Activated CD8-positive, alpha-beta T cell treated with anti-CD3 and anti-CD28 coated beads for 36 hours (primary cell): ENCODE measurements at regions not wholly inside any gene's neighbourhood (a gene's known extent, or its start where the extent isn't known, plus 50 kb on each side); places are given as distances from the start of the nearest gene placed in this dataset.

ENCODE experiments used
- ATAC-seq: fragments of 200-7000 bp; cut with Tn5 transposase; one replicate; pipeline ENCODE4 v1.10.0; 2021; ENCODE audit warnings: mild to moderate bottlenecking, moderate library complexity
- CTCF ChIA-PET: fragments of 350-600 bp; sonication (Branson Sonifier 250); formaldehyde crosslinking; loops from one replicate; lab custom pipeline; 2021; ENCODE audit warnings: antibody characterized with exemption; lab: Charles Lee
- POLR2A ChIA-PET: fragments of 350-600 bp; sonication (Branson Sonifier 250); formaldehyde crosslinking; loops from one replicate; lab custom pipeline; 2021; ENCODE audit warnings: antibody characterized with exemption; lab: Charles Lee
- DNase-seq: peaks from one replicate; pipeline ENCODE4 v3.0.0-alpha.2; 2020
- H3K27ac Mint-ChIP-seq: one replicate; pipeline ENCODE4 v1.8.0; 2021; ENCODE audit warnings: mild to moderate bottlenecking, mixed read lengths
- H3K27me3 Mint-ChIP-seq: one replicate; pipeline ENCODE4 v1.8.0; 2021; ENCODE audit warnings: mixed read lengths
- H3K36me3 Mint-ChIP-seq: one replicate; pipeline ENCODE4 v1.8.0; 2021; ENCODE audit warnings: low read depth, mixed read lengths
- H3K4me1 Mint-ChIP-seq: one replicate; pipeline ENCODE4 v1.8.0; 2021; ENCODE audit warnings: low read depth, mixed read lengths
- H3K4me3 Mint-ChIP-seq: one replicate; pipeline ENCODE4 v1.8.0; 2021; ENCODE audit warnings: mild to moderate bottlenecking, moderate library complexity, mixed read lengths
- H3K9me3 Mint-ChIP-seq: one replicate; pipeline ENCODE4 v1.8.0; 2021; ENCODE audit warnings: mixed read lengths
- intact Hi-C: fragments of 100-400 bp; cut with micrococcal nuclease; formaldehyde crosslinking; loops from one replicate; pipeline ENCODE4 v1.10.0; 2022
- TF ChIP-seq, protein P1 (sequence below): fragments of 200-600 bp; IDR thresholded peaks from one replicate; pipeline ENCODE4 v1.8.0; 2022; ENCODE audit warnings: antibody characterized with exemption, mild to moderate bottlenecking

GRCh38 chr21:27219068-27219467 is 252.2 kb upstream of the ADAMTS5 start:
- ATAC-seq (no peak), DNase-seq (no peak)
- Mint-ChIP-seq H3K27me3 (no peaks in the 10 kb centered on the region), H3K27ac (no peak overlapping the region), H3K4me1 (no peaks in the 10 kb centered on the region), H3K9me3 (peaks cover 4% of the 10 kb centered on the region), H3K36me3 (no peaks in the 10 kb centered on the region), H3K4me3 (no peak overlapping the region)
- TF ChIP-seq, protein P1, sequence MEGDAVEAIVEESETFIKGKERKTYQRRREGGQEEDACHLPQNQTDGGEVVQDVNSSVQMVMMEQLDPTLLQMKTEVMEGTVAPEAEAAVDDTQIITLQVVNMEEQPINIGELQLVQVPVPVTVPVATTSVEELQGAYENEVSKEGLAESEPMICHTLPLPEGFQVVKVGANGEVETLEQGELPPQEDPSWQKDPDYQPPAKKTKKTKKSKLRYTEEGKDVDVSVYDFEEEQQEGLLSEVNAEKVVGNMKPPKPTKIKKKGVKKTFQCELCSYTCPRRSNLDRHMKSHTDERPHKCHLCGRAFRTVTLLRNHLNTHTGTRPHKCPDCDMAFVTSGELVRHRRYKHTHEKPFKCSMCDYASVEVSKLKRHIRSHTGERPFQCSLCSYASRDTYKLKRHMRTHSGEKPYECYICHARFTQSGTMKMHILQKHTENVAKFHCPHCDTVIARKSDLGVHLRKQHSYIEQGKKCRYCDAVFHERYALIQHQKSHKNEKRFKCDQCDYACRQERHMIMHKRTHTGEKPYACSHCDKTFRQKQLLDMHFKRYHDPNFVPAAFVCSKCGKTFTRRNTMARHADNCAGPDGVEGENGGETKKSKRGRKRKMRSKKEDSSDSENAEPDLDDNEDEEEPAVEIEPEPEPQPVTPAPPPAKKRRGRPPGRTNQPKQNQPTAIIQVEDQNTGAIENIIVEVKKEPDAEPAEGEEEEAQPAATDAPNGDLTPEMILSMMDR = no peak
- ChIA-PET CTCF (no interaction called here), POLR2A (no interaction called here)
- intact Hi-C loops = no loop called here

GRCh38 chr21:27213303-27213702 is 246.4 kb upstream of the ADAMTS5 start:
- CTCF ChIA-PET = no interaction called here
- peaks cover 4% of the 10 kb centered on the region for H3K9me3 Mint-ChIP-seq
- no peak for ATAC-seq
- intact Hi-C loops = no loop called here
- POLR2A ChIA-PET = no interaction called here
- no peak overlapping the region for H3K27ac Mint-ChIP-seq
- H3K4me3 Mint-ChIP-seq = no peak overlapping the region
- H3K4me1 Mint-ChIP-seq = no peaks in the 10 kb centered on the region
- H3K36me3 Mint-ChIP-seq = no peaks in the 10 kb centered on the region
- TF ChIP-seq, protein P1 = no peak
- H3K27me3 Mint-ChIP-seq = no peaks in the 10 kb centered on the region
- DNase-seq = no peak

GRCh38 chr21:27212441-27212840 is 245.6 kb upstream of the ADAMTS5 start:
- ChIA-PET CTCF (no interaction called here), POLR2A (no interaction called here)
- TF ChIP-seq, protein P1 = no peak
- H3K4me3 Mint-ChIP-seq = no peak overlapping the region
- peaks cover 4% of the 10 kb centered on the region for H3K9me3 Mint-ChIP-seq
- H3K4me1 Mint-ChIP-seq = no peaks in the 10 kb centered on the region
- H3K36me3 Mint-ChIP-seq = no peaks in the 10 kb centered on the region
- no peak for ATAC-seq
- no peak overlapping the region for H3K27ac Mint-ChIP-seq
- intact Hi-C loops = no loop called here
- no peaks in the 10 kb centered on the region for H3K27me3 Mint-ChIP-seq
- DNase-seq = no peak

DNA sequence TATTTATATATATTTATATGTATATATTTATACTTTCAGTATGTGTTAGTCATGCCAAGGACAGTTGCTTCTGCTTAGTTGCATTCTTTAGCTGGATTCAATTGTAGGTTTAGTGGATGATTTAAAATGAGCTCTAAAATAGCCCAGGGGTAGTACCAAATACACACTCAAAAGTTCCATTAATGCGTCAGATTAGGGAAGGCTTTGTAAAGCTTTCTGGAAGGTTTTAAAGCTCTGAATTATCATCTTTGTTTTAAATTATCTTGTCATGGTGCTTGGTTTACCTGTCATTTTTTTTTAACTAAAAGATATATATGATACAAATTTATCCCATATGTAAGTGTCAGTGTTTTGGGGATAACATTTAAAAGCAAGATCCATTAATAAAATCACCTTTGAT is 242.7 kb upstream of the ADAMTS5 start:
- H3K27me3 Mint-ChIP-seq = no peaks in the 10 kb centered on the region
- no peak overlapping the region for H3K27ac Mint-ChIP-seq
- POLR2A ChIA-PET = no interaction called here

DNA sequence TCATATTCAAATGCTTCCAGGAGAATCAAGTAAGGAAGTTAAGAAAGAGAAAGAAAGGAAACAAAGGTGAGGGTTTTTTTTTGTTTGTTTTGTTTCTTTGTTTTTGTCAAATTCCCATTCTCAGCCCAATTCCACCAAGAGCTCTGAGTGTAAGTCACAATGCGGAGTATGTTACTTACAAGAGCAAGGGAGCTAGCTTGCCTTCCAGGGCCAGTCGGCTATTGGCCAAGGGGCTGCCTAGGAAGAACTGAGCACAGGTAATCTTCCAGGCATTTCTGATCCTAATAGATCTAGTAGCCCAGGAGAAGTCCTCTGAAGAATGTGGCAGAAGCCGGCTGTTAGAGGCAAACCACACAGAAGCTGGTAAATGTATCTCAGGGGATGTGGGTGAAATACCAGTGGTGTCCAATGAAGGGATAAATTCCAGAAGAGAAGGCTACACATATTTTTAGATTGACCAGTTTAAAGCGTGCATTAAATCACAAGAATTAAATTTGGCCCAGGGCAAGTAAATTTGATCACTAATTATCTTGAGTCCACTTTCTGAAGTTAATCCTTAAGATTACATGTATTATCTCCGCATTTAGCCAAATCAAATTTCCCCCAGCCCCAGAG is 239.6 kb upstream of the ADAMTS5 start:
- Mint-ChIP-seq H3K36me3 (no peaks in the 10 kb centered on the region), H3K27me3 (no peaks in the 10 kb centered on the region), H3K4me1 (no peaks in the 10 kb centered on the region), H3K4me3 (no peak overlapping the region), H3K9me3 (peaks cover 9% of the 10 kb centered on the region), H3K27ac (no peak overlapping the region)
- ATAC-seq (no peak), DNase-seq (no peak)
- intact Hi-C loops = no loop called here
- POLR2A ChIA-PET = no interaction called here
- CTCF ChIA-PET = no interaction called here
- TF ChIP-seq, protein P1 = no peak

More for the DNA sequence above, 242.7 kb upstream of the ADAMTS5 start:
- TF ChIP-seq, protein P1 = no peak
- CTCF ChIA-PET = no interaction called here
- H3K36me3 Mint-ChIP-seq = no peaks in the 10 kb centered on the region
- no peak for ATAC-seq
- no peaks in the 10 kb centered on the region for H3K4me1 Mint-ChIP-seq
- peaks cover 4% of the 10 kb centered on the region for H3K9me3 Mint-ChIP-seq
- no peak overlapping the region for H3K4me3 Mint-ChIP-seq
- intact Hi-C loops = no loop called here
- no peak for DNase-seq
